Neural progenitor cell (in vitro differentiated cells): ENCODE measurements at regions not wholly inside any gene's neighbourhood (a gene's known extent, or its start where the extent isn't known, plus 50 kb on each side); places are given as distances from the start of the nearest gene placed in this dataset.

Source experiments
- DNase-seq: peaks from one replicate; pipeline ENCODE4 v3.0.0-alpha.2; 2016; ENCODE audit warnings: low spot score
- H2AFZ ChIP-seq: fragments of 200-600 bp; sonication (generic); replicated peaks from 2 replicates; pipeline ENCODE4 v1.6.1; 2016; ENCODE audit warnings: antibody characterized with exemption
- H3F3A ChIP-seq: fragments of 200-600 bp; sonication (generic); 2 replicates; pipeline ENCODE4 v1.6.1; 2016; ENCODE audit warnings: antibody characterized with exemption, low read depth
- H3K27ac ChIP-seq: fragments of 200-600 bp; sonication (generic); 2 replicates; pipeline ENCODE4 v1.5.1; 2016; ENCODE audit warnings: mild to moderate bottlenecking
- H3K27me3 ChIP-seq: fragments of 200-600 bp; sonication (generic); 2 replicates; pipeline ENCODE4 v1.6.1; 2016; ENCODE audit warnings: mild to moderate bottlenecking, moderate library complexity
- H3K36me3 ChIP-seq: fragments of 200-600 bp; sonication (generic); 2 replicates; pipeline ENCODE4 v1.5.1; 2016
- H3K4me1 ChIP-seq: fragments of 200-600 bp; sonication (generic); 2 replicates; pipeline ENCODE4 v1.6.1; 2016; ENCODE audit warnings: mixed run types
- H3K4me2 ChIP-seq: fragments of 200-600 bp; sonication (generic); 2 replicates; pipeline ENCODE4 v1.6.1; 2016
- H3K4me3 ChIP-seq: fragments of 200-600 bp; sonication (generic); 2 replicates; pipeline ENCODE4 v1.5.1; 2016
- H3K79me2 ChIP-seq: fragments of 200-600 bp; sonication (generic); 2 replicates; pipeline ENCODE4 v1.6.1; 2016; ENCODE audit warnings: low read depth
- H3K9ac ChIP-seq: fragments of 200-600 bp; sonication (generic); 2 replicates; pipeline ENCODE4 v1.6.1; 2016
- H3K9me3 ChIP-seq: fragments of 200-600 bp; sonication (generic); 2 replicates; pipeline ENCODE4 v1.5.1; 2016; ENCODE audit warnings: low read depth
- H4K20me1 ChIP-seq: fragments of 200-600 bp; sonication (generic); 2 replicates; pipeline ENCODE4 v1.6.1; 2016; ENCODE audit warnings: low read depth
- H3K27ac Mint-ChIP-seq: 3 replicates; pipeline ENCODE4 v1.8.0; 2021; ENCODE audit warnings: mixed read lengths
- H3K27me3 Mint-ChIP-seq: 2 replicates; pipeline ENCODE4 v1.8.0; 2022; ENCODE audit warnings: low read depth, mild to moderate bottlenecking, inconsistent platforms, moderate library complexity, mixed read lengths; ENCODE audit not compliant: insufficient read depth
- H3K36me3 Mint-ChIP-seq: 3 replicates; pipeline ENCODE4 v1.8.0; 2021; ENCODE audit warnings: mixed read lengths
- H3K4me1 Mint-ChIP-seq: 3 replicates; pipeline ENCODE4 v1.8.0; 2021; ENCODE audit warnings: mixed read lengths
- H3K4me3 Mint-ChIP-seq: 3 replicates; pipeline ENCODE4 v1.8.0; 2021; ENCODE audit warnings: mild to moderate bottlenecking, moderate library complexity, mixed read lengths
- H3K9me3 Mint-ChIP-seq: 3 replicates; pipeline ENCODE4 v1.8.0; 2020; ENCODE audit warnings: mixed read lengths
- CTCF ChIP-seq: fragments of 200-600 bp; sonication (generic); IDR thresholded peaks from 2 replicates; pipeline ENCODE4 v1.5.1; 2017; ENCODE audit warnings: antibody characterized with exemption, mild to moderate bottlenecking
- EZH2 ChIP-seq: fragments of 200-600 bp; sonication (generic); IDR thresholded peaks from 2 replicates; pipeline ENCODE4 v1.6.1; 2017; ENCODE audit warnings: antibody characterized with exemption, mild to moderate bottlenecking, moderate library complexity
- EZH2phosphoT487 ChIP-seq: fragments of 200-600 bp; sonication (generic); IDR thresholded peaks from 2 replicates; pipeline ENCODE4 v1.6.1; 2017; ENCODE audit warnings: antibody characterized with exemption

- H3K4me2 ChIP-seq, result no peak overlapping the region
- peaks cover 2% of the 10 kb centered on the region for H3K9me3 Mint-ChIP-seq
- no peak for TF ChIP-seq CTCF
- TF ChIP-seq EZH2, result no peak
- TF ChIP-seq EZH2phosphoT487, result no peak
- H3K4me1 ChIP-seq, result peaks cover 4% of the 10 kb centered on the region
- H3K4me3 Mint-ChIP-seq, result no peak overlapping the region
- H3K36me3 Mint-ChIP-seq, result no peaks in the 10 kb centered on the region
- no peak overlapping the region for H3K4me3 ChIP-seq
- H4K20me1 ChIP-seq, result no peaks in the 10 kb centered on the region
- H3K4me1 Mint-ChIP-seq, result no peaks in the 10 kb centered on the region
- no peaks in the 10 kb centered on the region for H3K9me3 ChIP-seq
- H3F3A ChIP-seq, result no peaks in the 10 kb centered on the region
- no peak overlapping the region for H3K27ac ChIP-seq
- no peaks in the 10 kb centered on the region for H3K36me3 ChIP-seq
- H3K79me2 ChIP-seq, result no peaks in the 10 kb centered on the region
- no peaks in the 10 kb centered on the region for H3K27me3 Mint-ChIP-seq
- H3K27me3 ChIP-seq, result no peaks in the 10 kb centered on the region
- H3K27ac Mint-ChIP-seq, result no peak overlapping the region
- DNase-seq, result no peak
- no peak overlapping the region for H2AFZ ChIP-seq
- no peak overlapping the region for H3K9ac ChIP-seq
These were observed 84.4 kb upstream of the PLCL2 start for GRCh38 chr3:16800361-16800760.

- no peak for DNase-seq
- no peaks in the 10 kb centered on the region for H4K20me1 ChIP-seq
- H3K27me3 ChIP-seq, result no peaks in the 10 kb centered on the region
- Mint-ChIP-seq H3K27me3 (no peaks in the 10 kb centered on the region), H3K4me1 (no peaks in the 10 kb centered on the region), H3K9me3 (peaks cover 2% of the 10 kb centered on the region), H3K36me3 (no peaks in the 10 kb centered on the region), H3K27ac (no peak overlapping the region), H3K4me3 (no peak overlapping the region)
- no peak overlapping the region for H3K27ac ChIP-seq
- H3K79me2 ChIP-seq, result no peaks in the 10 kb centered on the region
- H2AFZ ChIP-seq, result no peak overlapping the region
- no peak for TF ChIP-seq EZH2phosphoT487
- no peak for TF ChIP-seq CTCF
- no peak for TF ChIP-seq EZH2
- no peaks in the 10 kb centered on the region for H3K36me3 ChIP-seq
- H3F3A ChIP-seq, result no peaks in the 10 kb centered on the region
- no peak overlapping the region for H3K4me2 ChIP-seq
- H3K9ac ChIP-seq, result no peak overlapping the region
- no peaks in the 10 kb centered on the region for H3K9me3 ChIP-seq
- H3K4me1 ChIP-seq, result peaks cover 4% of the 10 kb centered on the region
- no peak overlapping the region for H3K4me3 ChIP-seq
These were observed 83.5 kb upstream of the PLCL2 start for GRCh38 chr3:16801223-16801622.

- Histone ChIP-seq H3K27ac (no peak overlapping the region), H3K4me2 (no peak overlapping the region), H2AFZ (peak overlapping the region; percentile 12), H3F3A (no peaks in the 10 kb centered on the region), H4K20me1 (no peaks in the 10 kb centered on the region), H3K4me1 (peaks cover 4% of the 10 kb centered on the region), H3K4me3 (no peak overlapping the region), H3K9me3 (no peaks in the 10 kb centered on the region), H3K79me2 (no peaks in the 10 kb centered on the region), H3K36me3 (no peaks in the 10 kb centered on the region), H3K9ac (no peak overlapping the region), H3K27me3 (no peaks in the 10 kb centered on the region)
- Mint-ChIP-seq H3K27me3 (no peaks in the 10 kb centered on the region), H3K4me3 (no peak overlapping the region), H3K4me1 (no peaks in the 10 kb centered on the region), H3K9me3 (peaks cover 2% of the 10 kb centered on the region), H3K27ac (no peak overlapping the region), H3K36me3 (no peaks in the 10 kb centered on the region)
- DNase-seq, result no peak
- TF ChIP-seq EZH2phosphoT487, result no peak
- no peak for TF ChIP-seq CTCF
- no peak for TF ChIP-seq EZH2
These were observed 83.1 kb upstream of the PLCL2 start for GRCh38 chr3:16801698-16802097.
